Neuron (in vitro differentiated cells): ENCODE measurements at regions not wholly inside any gene's neighbourhood (a gene's known extent, or its start where the extent isn't known, plus 50 kb on each side); places are given as distances from the start of the nearest gene placed in this dataset.

ENCODE experiments used
- H2AFZ ChIP-seq: one replicate; pipeline ENCODE4 v1.6.1; 2013; ENCODE audit warnings: low read depth, mild to moderate bottlenecking, inconsistent platforms, low read length, moderate library complexity
- H3K27me3 ChIP-seq: one replicate; pipeline ENCODE4 v1.6.1; 2013; ENCODE audit warnings: low read length; ENCODE audit not compliant: insufficient read depth
- H3K36me3 ChIP-seq: one replicate; pipeline ENCODE4 v1.6.1; 2013; ENCODE audit warnings: low read length; ENCODE audit not compliant: insufficient read depth
- H3K4me1 ChIP-seq: one replicate; pipeline ENCODE4 v1.6.1; 2013; ENCODE audit warnings: low read length; ENCODE audit not compliant: insufficient read depth
- H3K4me3 ChIP-seq: 2 replicates; pipeline ENCODE4 v1.5.1; 2013; ENCODE audit warnings: mild to moderate bottlenecking, low read length, moderate library complexity
- H3K9me3 ChIP-seq: one replicate; pipeline ENCODE4 v1.6.1; 2013; ENCODE audit warnings: low read length

DNA sequence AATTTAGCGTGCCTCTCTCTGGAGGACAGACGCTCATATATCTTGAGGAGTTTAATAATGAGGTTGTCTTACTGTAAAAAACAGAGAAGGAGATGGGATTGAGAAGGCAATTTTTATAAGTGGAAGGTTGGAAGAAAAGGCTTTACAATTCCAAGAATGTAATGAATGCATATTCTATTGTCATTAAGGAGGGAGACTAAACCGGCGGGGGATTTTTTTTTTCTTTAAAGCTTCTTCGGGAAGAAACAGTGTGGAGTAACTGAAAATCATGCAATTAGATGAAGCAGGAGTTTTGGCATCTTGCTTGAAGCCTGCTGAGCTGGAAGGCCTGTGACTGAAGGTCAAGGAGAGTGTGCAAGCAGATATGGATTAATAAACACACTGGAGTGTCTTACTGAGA is 124.4 kb downstream of the HRH4 start:
- Histone ChIP-seq H3K4me1 (peaks cover 11% of the 10 kb centered on the region), H2AFZ (no peak overlapping the region), H3K27me3 (no peaks in the 10 kb centered on the region), H3K9me3 (no peaks in the 10 kb centered on the region), H3K36me3 (no peaks in the 10 kb centered on the region), H3K4me3 (no peak overlapping the region)

DNA sequence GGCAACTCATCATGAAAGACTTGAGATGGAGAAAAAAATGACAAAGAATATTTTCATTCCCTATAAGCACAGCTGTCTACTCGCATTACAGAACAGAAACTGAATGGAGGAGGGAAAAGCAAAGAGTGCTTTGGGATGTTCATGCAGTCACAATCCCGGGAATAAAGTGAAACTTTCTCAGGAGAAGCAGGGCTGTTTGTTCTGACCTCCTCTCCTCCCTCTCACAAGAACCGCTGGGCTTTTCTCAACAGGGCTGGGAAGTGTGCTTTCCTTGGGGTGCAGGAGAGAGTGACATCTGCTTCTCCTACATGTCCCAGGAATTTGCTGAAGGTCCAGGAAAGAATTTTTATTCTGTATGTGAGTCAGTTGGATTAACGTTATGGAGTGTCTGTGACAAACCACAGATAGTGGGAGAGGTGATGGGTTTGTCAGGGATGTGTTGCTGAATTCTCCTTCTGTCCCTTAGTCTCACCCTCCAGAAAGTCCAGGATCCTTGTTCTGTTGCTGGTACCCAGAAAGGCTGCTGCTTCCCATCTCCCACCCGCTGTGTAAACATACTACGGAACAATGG is 125.6 kb downstream of the HRH4 start:
- H3K9me3 ChIP-seq = no peaks in the 10 kb centered on the region
- H3K27me3 ChIP-seq = no peaks in the 10 kb centered on the region
- H3K36me3 ChIP-seq = no peaks in the 10 kb centered on the region
- H2AFZ ChIP-seq = no peak overlapping the region
- H3K4me1 ChIP-seq = peaks cover 11% of the 10 kb centered on the region
- H3K4me3 ChIP-seq = no peak overlapping the region

DNA sequence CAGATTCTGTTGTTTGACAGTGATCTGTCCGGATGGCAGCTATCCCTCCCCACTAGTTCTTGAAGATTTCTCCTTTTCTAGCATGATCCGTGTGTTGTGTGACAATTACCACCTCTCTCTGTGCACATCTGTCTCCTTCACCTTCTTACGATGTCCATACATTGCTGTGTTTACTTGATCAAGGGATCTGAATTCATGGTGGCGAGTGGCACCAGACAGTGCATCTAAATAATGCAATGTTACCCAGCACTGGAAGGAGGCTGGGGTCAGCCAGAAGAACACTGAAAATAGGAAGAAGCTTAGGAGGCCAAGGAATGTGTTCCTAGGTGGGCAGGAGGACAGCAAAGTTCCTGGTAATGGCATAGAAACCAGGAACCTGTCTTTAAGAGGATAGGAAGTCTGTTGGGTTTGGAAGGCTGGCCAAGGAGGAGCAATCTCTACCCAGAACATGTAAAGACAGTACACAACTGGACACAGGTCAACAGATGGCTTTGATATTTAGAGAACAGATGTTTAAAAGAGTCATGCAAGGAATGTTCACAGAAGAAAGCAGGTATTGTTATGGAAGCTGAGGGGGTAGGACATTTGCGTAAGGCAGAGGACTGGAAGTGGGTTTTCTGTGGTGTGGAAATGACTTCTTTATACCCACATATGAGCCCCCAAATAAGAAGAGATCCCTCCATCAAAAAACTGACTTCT is 126.4 kb downstream of the HRH4 start:
- Histone ChIP-seq H3K27me3 (no peaks in the 10 kb centered on the region), H3K4me1 (peaks cover 11% of the 10 kb centered on the region), H2AFZ (no peak overlapping the region), H3K4me3 (no peak overlapping the region), H3K36me3 (no peaks in the 10 kb centered on the region), H3K9me3 (no peaks in the 10 kb centered on the region)

DNA sequence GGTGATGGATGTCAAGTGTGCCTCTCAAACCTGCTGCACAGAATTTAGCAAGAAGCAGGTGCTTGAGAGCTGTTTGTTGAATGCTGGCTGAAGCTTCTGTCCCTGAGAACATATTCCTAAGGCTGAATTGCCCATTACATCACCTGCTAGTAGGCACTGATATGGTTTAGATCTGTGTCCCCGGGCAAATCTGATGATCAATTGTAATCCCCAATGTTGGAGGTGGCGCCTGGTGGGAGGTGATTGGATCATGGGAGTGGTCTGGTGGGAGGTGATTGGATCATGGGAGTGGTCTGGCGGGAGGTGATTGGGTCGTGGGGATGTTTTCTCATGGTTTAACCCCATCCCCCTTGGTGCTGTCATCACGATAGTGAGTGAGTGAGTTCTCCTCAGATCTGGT is 128.0 kb downstream of the HRH4 start:
- Histone ChIP-seq H3K36me3 (no peaks in the 10 kb centered on the region), H3K4me1 (peaks cover 11% of the 10 kb centered on the region), H2AFZ (no peak overlapping the region), H3K27me3 (peaks cover 2% of the 10 kb centered on the region), H3K4me3 (no peak overlapping the region), H3K9me3 (no peaks in the 10 kb centered on the region)

DNA sequence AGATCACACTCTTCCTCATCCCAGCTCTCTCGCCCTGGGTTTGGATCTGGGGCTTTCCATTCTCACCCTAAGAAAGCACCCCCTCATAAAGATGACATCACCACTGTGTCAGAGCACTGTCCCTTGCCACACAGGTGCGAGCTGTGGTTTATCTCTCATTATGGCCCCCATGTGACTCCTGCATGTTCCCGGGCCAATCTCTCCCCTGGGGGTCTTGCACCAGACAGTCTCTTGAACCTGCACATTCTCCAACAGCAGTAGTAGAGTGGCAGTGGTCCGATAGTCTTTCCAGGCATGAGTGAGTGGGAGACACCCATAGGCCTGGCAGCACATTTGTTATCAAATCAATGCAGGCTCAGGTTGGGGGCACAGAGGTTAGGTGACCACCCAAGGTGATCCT is 130.5 kb downstream of the HRH4 start:
- Histone ChIP-seq H3K27me3 (peaks cover 2% of the 10 kb centered on the region), H2AFZ (no peak overlapping the region), H3K36me3 (no peaks in the 10 kb centered on the region), H3K9me3 (no peaks in the 10 kb centered on the region), H3K4me3 (no peak overlapping the region), H3K4me1 (peaks cover 2% of the 10 kb centered on the region)

DNA sequence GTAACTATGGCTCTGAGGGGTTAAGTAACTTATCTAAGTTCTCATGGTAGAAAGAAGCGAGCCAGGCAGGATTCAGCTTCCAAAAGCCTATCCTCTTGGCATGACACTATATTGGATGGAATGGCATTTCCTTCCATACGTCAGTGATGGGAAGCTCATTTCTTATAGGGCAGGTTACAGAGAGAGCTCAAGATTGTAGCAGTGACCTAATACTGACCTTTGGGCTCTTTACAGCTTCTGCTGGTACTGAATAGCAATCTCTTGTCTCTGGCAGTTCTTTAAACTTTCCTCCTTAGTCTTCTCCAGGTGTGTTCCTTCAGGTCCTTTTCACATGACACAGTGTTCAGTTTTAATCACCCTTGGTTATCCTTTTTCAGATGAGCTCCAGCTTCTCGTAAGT is 133.0 kb downstream of the HRH4 start:
- peaks cover 8% of the 10 kb centered on the region for H3K27me3 ChIP-seq
- H3K36me3 ChIP-seq = no peaks in the 10 kb centered on the region
- no peak overlapping the region for H2AFZ ChIP-seq
- H3K4me3 ChIP-seq = no peak overlapping the region
- H3K4me1 ChIP-seq = peaks cover 1% of the 10 kb centered on the region
- no peaks in the 10 kb centered on the region for H3K9me3 ChIP-seq

DNA sequence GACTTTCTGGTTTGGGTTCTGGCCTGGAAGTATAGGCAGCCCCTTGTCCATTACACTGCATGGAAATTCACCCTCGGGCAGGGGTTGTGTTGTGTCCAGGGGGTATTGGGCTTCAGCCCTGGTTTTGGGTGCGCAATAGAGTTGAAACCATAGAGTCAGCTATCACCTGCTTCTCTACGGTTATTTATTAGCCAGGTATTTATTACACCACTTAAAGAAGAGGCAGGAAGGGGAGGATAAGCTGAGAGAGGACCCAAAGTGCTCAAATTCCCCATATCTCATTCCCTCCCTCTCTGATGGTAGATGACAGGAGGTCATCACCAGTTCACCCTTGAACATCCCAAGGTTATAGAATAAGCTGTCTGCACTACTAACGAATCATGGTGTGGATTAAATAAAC is 133.4 kb downstream of the HRH4 start:
- H3K36me3 ChIP-seq = no peaks in the 10 kb centered on the region
- H3K4me3 ChIP-seq = no peak overlapping the region
- peaks cover 8% of the 10 kb centered on the region for H3K27me3 ChIP-seq
- H3K4me1 ChIP-seq = peaks cover 1% of the 10 kb centered on the region
- H3K9me3 ChIP-seq = no peaks in the 10 kb centered on the region
- no peak overlapping the region for H2AFZ ChIP-seq

DNA sequence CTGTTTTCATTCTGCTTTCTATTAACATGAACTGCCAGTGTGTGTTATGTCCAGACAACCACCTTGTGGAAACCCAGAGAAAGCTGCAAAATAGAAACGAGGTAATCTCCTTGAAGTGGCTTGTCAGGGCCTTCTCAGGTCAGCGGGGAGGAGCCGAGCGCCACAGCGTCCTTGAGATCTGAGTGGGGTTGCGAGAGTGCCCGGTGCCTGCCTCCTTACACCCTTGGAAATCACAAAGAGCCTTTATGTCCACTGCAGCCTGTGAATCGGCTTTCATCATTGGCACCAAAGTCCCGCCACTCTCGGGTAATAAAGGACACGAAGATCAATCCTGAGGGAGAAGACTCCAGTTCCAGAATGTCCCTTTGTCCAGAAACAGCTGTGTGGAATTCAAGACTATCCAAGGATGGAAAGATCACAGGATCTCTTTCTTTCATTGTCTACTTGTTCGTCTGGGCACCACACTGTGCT is 135.2 kb downstream of the HRH4 start:
- Histone ChIP-seq H3K27me3 (peaks cover 8% of the 10 kb centered on the region), H3K4me3 (peak overlapping the region; percentile 29), H3K9me3 (no peaks in the 10 kb centered on the region), H2AFZ (peak overlapping the region; percentile 39), H3K4me1 (peaks cover 1% of the 10 kb centered on the region), H3K36me3 (no peaks in the 10 kb centered on the region)

DNA sequence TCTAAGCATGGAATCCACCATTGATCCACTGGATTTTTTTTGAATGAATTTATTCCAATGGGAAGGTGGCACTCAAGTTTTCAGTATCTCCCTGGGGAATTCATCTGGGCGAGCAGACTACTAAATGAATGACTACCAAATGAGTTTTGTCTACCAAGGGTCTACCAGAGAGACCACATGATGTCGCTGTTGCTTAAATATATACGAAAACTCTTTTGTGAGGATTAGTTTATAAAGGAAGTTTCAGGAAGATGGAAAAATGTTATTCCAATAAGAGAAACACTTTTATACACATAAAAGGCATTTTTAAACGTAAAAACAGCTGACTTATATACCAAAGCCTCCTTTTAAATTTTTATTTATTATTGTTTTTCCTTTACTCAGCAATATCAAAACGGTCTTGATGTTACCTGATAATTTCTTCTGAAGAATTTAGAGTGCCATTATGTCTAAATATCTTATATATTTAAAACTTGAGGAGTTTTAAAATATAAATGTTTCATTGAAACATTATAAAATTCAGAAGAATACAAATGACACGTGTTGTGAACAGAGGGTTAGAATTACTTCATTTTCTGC is 139.7 kb downstream of the HRH4 start:
- Histone ChIP-seq H2AFZ (no peak overlapping the region), H3K27me3 (peaks cover 5% of the 10 kb centered on the region), H3K36me3 (no peaks in the 10 kb centered on the region), H3K4me1 (peaks cover 1% of the 10 kb centered on the region), H3K4me3 (no peak overlapping the region), H3K9me3 (no peaks in the 10 kb centered on the region)

DNA sequence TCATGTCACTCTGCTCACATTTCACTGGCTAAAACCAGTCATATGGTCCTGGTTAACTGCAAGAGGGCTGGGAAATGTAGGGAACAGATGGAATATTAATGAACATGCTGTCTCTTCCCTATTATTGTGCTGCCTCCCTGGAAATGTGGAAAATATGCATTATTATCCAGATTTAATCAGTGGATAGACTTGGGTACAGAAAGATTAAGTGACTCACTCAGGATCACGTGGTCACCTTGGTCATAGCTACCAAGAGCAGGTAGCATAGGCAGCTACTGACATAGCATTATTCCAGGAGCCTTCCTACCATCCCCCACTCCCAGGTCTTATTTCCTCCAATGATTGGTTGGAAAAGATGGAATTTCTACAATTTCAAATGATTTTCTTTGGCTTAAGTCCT is 141.1 kb downstream of the HRH4 start:
- H3K4me3 ChIP-seq = no peak overlapping the region
- H3K36me3 ChIP-seq = no peaks in the 10 kb centered on the region
- no peaks in the 10 kb centered on the region for H3K4me1 ChIP-seq
- no peaks in the 10 kb centered on the region for H3K9me3 ChIP-seq
- H2AFZ ChIP-seq = no peak overlapping the region
- peaks cover under 1% of the 10 kb centered on the region for H3K27me3 ChIP-seq

DNA sequence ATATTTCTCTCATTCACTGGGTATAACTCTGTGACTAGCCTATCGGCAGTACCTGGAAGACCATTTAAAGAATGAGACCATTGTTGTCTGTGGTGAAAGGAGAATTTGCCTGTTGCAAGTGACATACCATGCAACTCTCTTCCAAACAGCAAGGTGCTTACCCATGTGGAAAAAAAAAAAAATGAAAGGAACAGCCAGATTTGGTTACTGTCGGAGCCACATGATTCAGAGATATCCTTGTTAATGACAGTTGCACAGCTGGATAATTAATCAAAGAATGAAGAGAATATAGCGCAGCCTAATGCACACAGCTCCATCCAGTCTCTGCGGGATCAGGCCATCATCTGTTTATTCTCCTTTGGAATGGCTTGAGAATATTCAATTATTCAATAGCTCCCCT is 141.8 kb downstream of the HRH4 start:
- H3K4me1 ChIP-seq = no peaks in the 10 kb centered on the region
- no peaks in the 10 kb centered on the region for H3K9me3 ChIP-seq
- no peaks in the 10 kb centered on the region for H3K36me3 ChIP-seq
- H3K4me3 ChIP-seq = no peak overlapping the region
- no peak overlapping the region for H2AFZ ChIP-seq
- H3K27me3 ChIP-seq = no peaks in the 10 kb centered on the region

DNA sequence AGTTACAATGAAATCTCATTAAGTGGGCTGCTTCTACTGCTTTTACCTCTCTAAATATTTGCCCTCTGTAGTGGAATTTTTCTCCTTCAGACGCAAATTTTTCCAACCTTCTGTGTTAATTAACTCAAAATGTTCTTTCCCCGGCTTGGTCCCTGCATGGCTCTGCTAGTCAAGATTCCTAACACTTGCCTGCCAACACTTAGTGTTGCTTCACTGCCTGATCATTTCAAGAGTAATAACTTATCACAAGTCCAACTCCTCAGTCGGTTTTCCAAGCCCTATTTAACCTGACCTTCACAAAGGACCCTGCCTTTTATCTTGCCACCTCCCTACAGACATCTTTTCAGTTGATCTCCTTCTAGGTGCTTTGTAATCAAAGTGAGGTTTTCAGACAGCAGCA is 142.7 kb downstream of the HRH4 start:
- H2AFZ ChIP-seq = no peak overlapping the region
- H3K27me3 ChIP-seq = no peaks in the 10 kb centered on the region
- no peaks in the 10 kb centered on the region for H3K9me3 ChIP-seq
- H3K4me3 ChIP-seq = no peak overlapping the region
- H3K4me1 ChIP-seq = no peaks in the 10 kb centered on the region
- no peaks in the 10 kb centered on the region for H3K36me3 ChIP-seq

DNA sequence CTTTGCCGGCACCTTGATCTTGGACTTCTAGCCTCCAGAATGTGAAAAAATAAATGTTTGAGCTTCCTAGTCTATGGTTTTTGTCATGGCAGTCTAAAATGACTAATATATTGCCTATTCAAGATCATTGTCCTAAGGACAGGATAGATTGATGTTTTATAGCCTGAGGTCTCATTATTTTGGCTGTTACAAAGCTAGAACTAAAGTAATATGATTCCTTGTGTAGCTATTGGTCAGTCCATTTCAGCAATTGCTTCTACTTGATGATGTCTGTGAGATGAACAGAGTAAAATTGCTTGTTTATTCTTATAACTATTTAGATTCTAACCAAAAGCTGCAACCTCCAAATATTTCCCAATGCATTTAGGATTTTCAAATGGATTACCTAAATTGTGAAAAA is 145.0 kb downstream of the HRH4 start:
- Histone ChIP-seq H3K27me3 (no peaks in the 10 kb centered on the region), H2AFZ (no peak overlapping the region), H3K4me3 (no peak overlapping the region), H3K36me3 (no peaks in the 10 kb centered on the region), H3K9me3 (no peaks in the 10 kb centered on the region), H3K4me1 (no peaks in the 10 kb centered on the region)
